NB4 (cell line): ENCODE measurements at regions not wholly inside any gene's neighbourhood (a gene's known extent, or its start where the extent isn't known, plus 50 kb on each side); places are given as distances from the start of the nearest gene placed in this dataset.

ENCODE experiments used
- CTCF ChIP-seq: IDR thresholded peaks from one replicate; pipeline ENCODE4 v1.5.1; 2012; ENCODE audit warnings: low read depth, low read length
- POLR2A ChIP-seq: IDR thresholded peaks from 2 replicates; pipeline ENCODE4 v1.6.1; 2011; ENCODE audit warnings: mild to moderate bottlenecking; ENCODE audit not compliant: insufficient read length; ENCODE audit errors: extremely low read depth

GRCh38 chr2:84309281-84309680, 149.8 kb downstream of the SUCLG1 start:
- no peak for TF ChIP-seq CTCF
- TF ChIP-seq POLR2A, result no peak
